ENCODE measurements at regions not wholly inside any gene's neighbourhood (a gene's known extent, or its start where the extent isn't known, plus 50 kb on each side); places are given as distances from the start of the nearest gene placed in this dataset.

DNA sequence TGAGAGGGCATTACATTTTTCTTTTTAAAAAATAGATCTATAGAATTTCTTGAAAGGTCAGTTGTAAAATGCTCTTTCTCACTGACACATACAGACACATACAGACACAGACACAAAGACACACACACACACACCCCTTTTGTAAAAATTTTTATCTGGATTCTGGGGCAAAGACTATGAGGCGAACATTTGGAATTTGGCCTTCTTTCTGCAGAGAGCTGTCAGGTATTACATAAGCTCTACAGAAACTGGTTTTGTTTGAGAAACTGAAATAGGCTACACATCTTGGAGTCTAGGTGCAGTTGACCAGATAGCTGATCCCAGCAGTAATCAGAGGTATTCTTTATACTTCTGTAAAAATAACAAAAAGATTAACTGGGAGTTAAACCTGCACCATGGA is 315.9 kb upstream of the RPS23 start:
- TF ChIP-seq POLR2A (IDR thresholded peaks at IDR 0.05) (no peak), CTCF (IDR thresholded peaks at IDR 0.05) (no peak), POLR2AphosphoS5 (IDR thresholded peaks at IDR 0.05) (no peak)
- intact Hi-C loops (cut with DNase I; ENCODE audit: low total_unique reads): no loop called here
- H3K27me3 ChIP-seq: no peaks in the 10 kb centered on the region
- no peak overlapping the region for H3K27ac ChIP-seq
- H3K36me3 ChIP-seq: no peaks in the 10 kb centered on the region
- H3K9me3 ChIP-seq: no peaks in the 10 kb centered on the region
- no peak overlapping the region for H3K4me3 ChIP-seq
- H3K4me1 ChIP-seq: no peaks in the 10 kb centered on the region
- no peak for DNase-seq (ENCODE audit: low spot score in 2 of 2)

DNA sequence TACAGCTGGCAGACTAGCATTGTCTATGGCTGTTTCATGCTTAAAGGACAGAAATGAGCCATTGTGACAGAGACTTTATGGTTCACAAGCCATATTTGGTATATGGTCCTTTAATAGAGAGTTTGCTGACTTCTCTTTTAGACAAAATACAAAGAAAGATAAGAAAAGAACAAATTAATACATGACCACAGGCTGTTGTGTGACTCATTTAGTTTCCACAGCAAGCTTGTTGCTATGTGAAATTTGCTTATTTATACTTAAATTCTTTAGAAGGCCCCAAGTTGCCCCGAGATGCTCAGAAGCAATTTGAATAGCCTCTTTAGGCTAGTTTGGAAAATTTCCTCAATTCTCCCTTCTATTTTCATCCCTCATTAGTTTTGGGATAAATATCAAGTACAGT is 315.3 kb upstream of the RPS23 start:
- Histone ChIP-seq H3K4me1 (no peaks in the 10 kb centered on the region), H3K36me3 (no peaks in the 10 kb centered on the region), H3K27me3 (no peaks in the 10 kb centered on the region), H3K4me3 (no peak overlapping the region), H3K27ac (no peak overlapping the region), H3K9me3 (no peaks in the 10 kb centered on the region)
- no peak for DNase-seq (ENCODE audit: low spot score in 2 of 2)
- TF ChIP-seq CTCF (IDR thresholded peaks at IDR 0.05): no peak
- TF ChIP-seq POLR2A (IDR thresholded peaks at IDR 0.05): no peak
- TF ChIP-seq POLR2AphosphoS5 (IDR thresholded peaks at IDR 0.05): no peak
- intact Hi-C loops (cut with DNase I; ENCODE audit: low total_unique reads): no loop called here

- no peaks in the 10 kb centered on the region for H3K27me3 ChIP-seq
- intact Hi-C loops (cut with DNase I; ENCODE audit: low total_unique reads): no loop called here
- no peak for DNase-seq (ENCODE audit: low spot score in 2 of 2)
- no peak for TF ChIP-seq POLR2AphosphoS5 (IDR thresholded peaks at IDR 0.05)
- no peak for TF ChIP-seq CTCF (IDR thresholded peaks at IDR 0.05)
- TF ChIP-seq POLR2A (IDR thresholded peaks at IDR 0.05): no peak
- no peaks in the 10 kb centered on the region for H3K9me3 ChIP-seq
- H3K27ac ChIP-seq: no peak overlapping the region
- H3K4me3 ChIP-seq: no peak overlapping the region
- H3K36me3 ChIP-seq: no peaks in the 10 kb centered on the region
- no peaks in the 10 kb centered on the region for H3K4me1 ChIP-seq
Observed at GRCh38 chr5:82591021-82591515, 312.9 kb upstream of the RPS23 start.

DNA sequence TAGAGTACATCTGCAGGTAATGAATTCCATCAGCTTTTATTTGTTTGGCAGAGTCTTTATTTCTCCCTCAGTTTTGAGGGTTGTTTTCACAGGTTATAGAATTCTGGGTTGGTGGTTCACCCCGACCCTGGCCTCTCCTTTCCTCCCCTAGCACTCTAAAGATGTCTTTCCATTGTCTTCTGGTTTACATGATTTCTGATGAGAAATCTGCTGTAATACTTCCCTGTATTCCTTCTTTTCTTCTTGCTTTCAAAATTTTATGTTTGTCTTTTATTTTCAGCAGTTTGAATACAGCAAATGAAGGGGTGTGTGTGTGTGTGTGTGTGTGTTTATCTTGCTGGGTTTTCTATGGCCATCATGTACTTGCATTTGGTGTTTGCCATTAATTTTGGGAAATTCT is 312.0 kb upstream of the RPS23 start:
- H3K36me3 ChIP-seq: no peaks in the 10 kb centered on the region
- intact Hi-C loops (cut with DNase I; ENCODE audit: low total_unique reads): no loop called here
- no peaks in the 10 kb centered on the region for H3K9me3 ChIP-seq
- no peak for DNase-seq (ENCODE audit: low spot score in 2 of 2)
- H3K27ac ChIP-seq: no peak overlapping the region
- no peak overlapping the region for H3K4me3 ChIP-seq
- H3K4me1 ChIP-seq: no peaks in the 10 kb centered on the region
- TF ChIP-seq POLR2A (IDR thresholded peaks at IDR 0.05): no peak
- TF ChIP-seq CTCF (IDR thresholded peaks at IDR 0.05): no peak
- no peak for TF ChIP-seq POLR2AphosphoS5 (IDR thresholded peaks at IDR 0.05)
- H3K27me3 ChIP-seq: no peaks in the 10 kb centered on the region

DNA sequence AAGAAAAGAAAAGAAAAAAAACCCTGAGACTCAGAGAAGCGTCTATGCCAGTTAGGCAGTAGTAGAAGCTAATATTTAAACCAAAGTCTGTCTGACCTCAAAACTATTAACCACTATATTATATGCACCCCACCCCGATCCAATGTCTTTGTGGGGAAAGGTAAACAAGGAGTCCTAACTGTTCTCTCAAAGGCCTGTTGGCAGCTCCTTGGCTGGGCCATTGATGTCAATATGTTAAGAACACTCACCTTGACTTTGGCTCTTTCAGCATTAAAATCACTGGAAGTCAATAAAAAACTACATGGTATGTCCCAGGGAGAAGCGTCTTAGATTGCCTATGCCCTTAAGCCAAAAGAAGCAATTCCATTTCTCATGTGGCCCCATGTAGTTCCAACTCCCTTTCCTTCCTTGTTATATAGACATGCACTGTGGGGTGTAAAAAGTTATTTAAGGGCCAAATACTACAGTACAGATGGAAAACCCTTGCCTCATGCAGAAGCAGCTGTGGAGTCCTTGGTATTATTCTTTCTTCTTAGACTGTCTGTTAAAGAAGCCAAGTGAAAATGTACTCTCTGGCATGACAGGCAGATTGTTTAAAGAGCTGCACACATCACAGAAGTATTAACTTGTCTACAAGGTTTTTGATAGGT is 308.6 kb upstream of the RPS23 start:
- H3K36me3 ChIP-seq: no peaks in the 10 kb centered on the region
- H3K9me3 ChIP-seq: peaks cover 7 to 8% of the 10 kb centered on the region in 2 donors
- H3K4me3 ChIP-seq: no peak overlapping the region
- TF ChIP-seq POLR2A (IDR thresholded peaks at IDR 0.05) (no peak), CTCF (IDR thresholded peaks at IDR 0.05) (no peak), POLR2AphosphoS5 (IDR thresholded peaks at IDR 0.05) (no peak)
- no peaks in the 10 kb centered on the region for H3K27me3 ChIP-seq
- no peaks in the 10 kb centered on the region for H3K4me1 ChIP-seq
- intact Hi-C loops (cut with DNase I; ENCODE audit: low total_unique reads): no loop called here
- no peak overlapping the region for H3K27ac ChIP-seq
- DNase-seq (ENCODE audit: low spot score in 2 of 2): no peak
